A549 (cell line): ENCODE measurements at regions not wholly inside any gene's neighbourhood (a gene's known extent, or its start where the extent isn't known, plus 50 kb on each side); places are given as distances from the start of the nearest gene placed in this dataset.
"Not testable (repeated sequence)": the region's sequence is repeated elsewhere in the genome, so short reads cannot be mapped to it uniquely, and the experiment has no call there.

Experiments used
- ATAC-seq, 2 experiments: fragments of 200-7000 bp in 1 of 2; fragments of >200 bp in 1 of 2; cut with Nextera tagmentation in 1 of 2; cut with Tn5 transposase in 1 of 2; 3 replicates each; pipeline versions ENCODE4 v1.8.0 to v1.9.1; 2018 to 2020; ENCODE audit warnings: mild to moderate bottlenecking in 1 of 2, moderate library complexity in 1 of 2
- CTCF ChIA-PET: fragments of 300-600 bp; sonication (Branson Sonifier 250); formaldehyde crosslinking; extraction: SDS; loops from one replicate; lab custom pipeline; 2021; ENCODE audit warnings: antibody characterized with exemption, inconsistent platforms; lab: Yijun Ruan, JAX
- POLR2A ChIA-PET: fragments of 350-600 bp; formaldehyde crosslinking; extraction: SDS; loops from one replicate; lab custom pipeline; 2021; ENCODE audit warnings: antibody characterized with exemption, inconsistent platforms; lab: Yijun Ruan, JAX
- DNase-seq, 2 experiments: peaks; one replicate each; pipeline versions ENCODE4 v3.0.0 to v3.0.0-alpha.2; 2011 to 2016; ENCODE audit warnings: low read depth in 1 of 2, low spot score in 1 of 2
- FAIRE-seq: peaks from 2 replicates; lab custom pipeline; 2011; peaks lifted over from hg19 to GRCh38; lab: Jason Lieb, UNC
- H3K27ac ChIP-seq, 2 experiments: fragments of >200 bp; sonication (Bioruptor Twin); formaldehyde crosslinking; 3 replicates each; pipeline ENCODE4 v1.5.1; 2016 to 2017
- H3K4me1 ChIP-seq: fragments of >200 bp; sonication (Bioruptor Twin); formaldehyde crosslinking; 3 replicates; pipeline ENCODE4 v1.6.1; 2016
- H3K4me2 ChIP-seq: fragments of >200 bp; sonication (Bioruptor Twin); formaldehyde crosslinking; 3 replicates; pipeline ENCODE4 v1.6.1; 2016
- H3K4me3 ChIP-seq: fragments of >200 bp; sonication (Bioruptor Twin); formaldehyde crosslinking; 3 replicates; pipeline ENCODE4 v1.5.1; 2016
- H3K9me3 ChIP-seq: fragments of >200 bp; sonication (Bioruptor Twin); formaldehyde crosslinking; 3 replicates; pipeline ENCODE4 v1.6.1; 2016
- BHLHE40 ChIP-seq: IDR thresholded peaks from 2 replicates; pipeline ENCODE4 v1.6.1; 2012; ENCODE audit warnings: low read depth, low read length, inconsistent platforms
- CBX2 ChIP-seq: fragments of 200-600 bp; sonication (generic); IDR thresholded peaks from 2 replicates; pipeline ENCODE4 v1.6.1; 2016; ENCODE audit warnings: low read depth, mild to moderate bottlenecking, borderline replicate concordance
- CBX8 ChIP-seq: fragments of 200-600 bp; sonication (generic); IDR thresholded peaks from 2 replicates; pipeline ENCODE4 v1.6.1; 2016
- EHF ChIP-seq: fragments of 250-450 bp; sonication (Bioruptor Pico); IDR thresholded peaks from 2 replicates; pipeline ENCODE4 v1.5.0; 2020; ENCODE audit warnings: mild to moderate bottlenecking
- EHMT2 ChIP-seq: fragments of 200-600 bp; sonication (generic); IDR thresholded peaks from 2 replicates; pipeline ENCODE4 v1.6.1; 2016; ENCODE audit warnings: antibody characterized with exemption, low read depth, mild to moderate bottlenecking, moderate library complexity
- FOSB ChIP-seq: fragments of 250-450 bp; sonication (Bioruptor Pico); IDR thresholded peaks from 2 replicates; pipeline ENCODE4 v1.5.0; 2020; ENCODE audit warnings: mild to moderate bottlenecking, moderate library complexity
- FOXS1 ChIP-seq: fragments of 250-450 bp; sonication (Bioruptor Pico); IDR thresholded peaks from 2 replicates; pipeline ENCODE4 v1.5.0; 2020; ENCODE audit warnings: mild to moderate bottlenecking, moderate library complexity
- HOXA7 ChIP-seq: fragments of 250-450 bp; sonication (Bioruptor Pico); IDR thresholded peaks from 2 replicates; pipeline ENCODE4 v1.5.0; 2020; ENCODE audit warnings: mild to moderate bottlenecking, moderate library complexity
- KDM5A ChIP-seq: fragments of 200-600 bp; sonication (generic); IDR thresholded peaks from 2 replicates; pipeline ENCODE4 v1.6.1; 2016; ENCODE audit warnings: antibody characterized with exemption, mild to moderate bottlenecking
- MAFK ChIP-seq: fragments of 450-650 bp; IDR thresholded peaks from 2 replicates; pipeline ENCODE4 v1.6.1; 2014; ENCODE audit not compliant: partially characterized antibody
- MAZ ChIP-seq: fragments of 150-350 bp; IDR thresholded peaks from 2 replicates; pipeline ENCODE4 v1.6.1; 2014; ENCODE audit warnings: antibody characterized with exemption, low read depth, low read length, borderline replicate concordance
- NPAS2 ChIP-seq: fragments of 250-450 bp; sonication (Bioruptor Pico); IDR thresholded peaks from 2 replicates; pipeline ENCODE4 v1.8.0; 2022; ENCODE audit warnings: mild to moderate bottlenecking, moderate library complexity, borderline replicate concordance
- POLR2AphosphoS2 ChIP-seq: conservative IDR thresholded peaks from 2 replicates; pipeline ENCODE4 v1.6.1; 2012; ENCODE audit warnings: low read length, improper control_type of control experiment, inconsistent platforms
- RAD21 ChIP-seq, 2 experiments: fragments of >200 bp in 1 of 2; sonication (Bioruptor Twin) in 1 of 2; formaldehyde crosslinking in 1 of 2; IDR thresholded peaks in 1 of 2; conservative IDR thresholded peaks in 1 of 2; 2 replicates in 1 of 2; 3 replicates in 1 of 2; pipeline ENCODE4 v1.6.1; 2012 to 2018; ENCODE audit warnings: inconsistent platforms in 1 of 2
- RARB ChIP-seq: fragments of 250-450 bp; sonication (Bioruptor Pico); IDR thresholded peaks from 2 replicates; pipeline ENCODE4 v1.8.0; 2021; ENCODE audit warnings: mild to moderate bottlenecking, moderate library complexity
- ZC3H11A ChIP-seq: fragments of 450-650 bp; IDR thresholded peaks from 2 replicates; pipeline ENCODE4 v1.6.1; 2014; ENCODE audit warnings: antibody characterized with exemption, mild to moderate bottlenecking
- ZNF302 ChIP-seq: fragments of 250-450 bp; sonication (Bioruptor Pico); IDR thresholded peaks from 2 replicates; pipeline ENCODE4 v1.9.0; 2021; ENCODE audit warnings: inconsistent platforms, mild to moderate bottlenecking, moderate library complexity
- WGBS: methylation state at CpG from one replicate; pipeline ENCODE4 v1.1.6; 2017; ENCODE audit errors: missing lambda C conversion rate; 5-methylcytosine and 5-hydroxymethylcytosine counted together
- TF ChIP-seq, protein P1 (sequence below): fragments of 250-450 bp; sonication (Bioruptor Pico); IDR thresholded peaks from 2 replicates; pipeline ENCODE4 v1.5.0; 2020; ENCODE audit warnings: low read depth, mild to moderate bottlenecking, moderate library complexity
- TF ChIP-seq, protein P2 (sequence below): fragments of 250-450 bp; sonication (Bioruptor Pico); IDR thresholded peaks from 2 replicates; pipeline ENCODE4 v1.5.0; 2021; ENCODE audit warnings: mild to moderate bottlenecking, moderate library complexity, borderline replicate concordance
- TF ChIP-seq, protein P3 (sequence below): fragments of 200-600 bp; sonication (generic); IDR thresholded peaks from 2 replicates; pipeline ENCODE4 v1.6.1; 2016; ENCODE audit warnings: antibody characterized with exemption, mild to moderate bottlenecking, moderate library complexity
- TF ChIP-seq, protein P4 (sequence below): IDR thresholded peaks from 2 replicates; pipeline ENCODE4 v1.6.1; 2012

DNA sequence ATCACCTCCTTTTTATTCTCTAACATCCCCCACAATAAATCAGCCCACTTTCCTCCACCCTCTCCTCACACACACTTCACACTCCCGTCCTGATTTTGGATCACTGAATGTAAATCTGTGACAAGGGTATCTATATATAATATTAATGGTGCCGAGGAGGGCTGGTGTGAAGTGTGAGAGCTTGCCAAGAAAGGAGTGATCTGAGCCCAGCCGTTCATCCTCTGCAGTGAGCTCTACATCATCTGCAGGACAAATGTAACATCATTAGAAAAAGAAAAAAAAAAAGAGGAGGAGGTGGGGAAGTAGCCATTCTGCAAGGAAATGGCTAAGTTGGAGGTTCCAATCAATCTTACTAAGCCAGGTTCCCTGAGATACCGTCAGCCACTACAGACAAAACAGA is 291.7 kb upstream of the RRP15 start:
- H3K27ac ChIP-seq = no peak overlapping the region
- FAIRE-seq = no peak
- no peak for ATAC-seq
- H3K4me3 ChIP-seq = no peak overlapping the region
- ChIA-PET CTCF (no interaction called here), POLR2A (interaction anchor here (0.6 kb wide), 1 partner anchor 70 kb away, joined by 3 read pairs; no protein-coding TSS in a partner anchor)
- 9% methylated on average over 4 of the region's 4 CpGs for WGBS
- no peak overlapping the region for H3K4me2 ChIP-seq
- no peaks in the 10 kb centered on the region for H3K9me3 ChIP-seq
- DNase-seq = no peak
- no peaks in the 10 kb centered on the region for H3K4me1 ChIP-seq
- no peak for TF ChIP-seq ZNF302
- TF ChIP-seq MAZ = no peak
- no peak for TF ChIP-seq EHMT2
- no peak for TF ChIP-seq FOSB (CRISPR knock-in tag)
- TF ChIP-seq, protein P1, sequence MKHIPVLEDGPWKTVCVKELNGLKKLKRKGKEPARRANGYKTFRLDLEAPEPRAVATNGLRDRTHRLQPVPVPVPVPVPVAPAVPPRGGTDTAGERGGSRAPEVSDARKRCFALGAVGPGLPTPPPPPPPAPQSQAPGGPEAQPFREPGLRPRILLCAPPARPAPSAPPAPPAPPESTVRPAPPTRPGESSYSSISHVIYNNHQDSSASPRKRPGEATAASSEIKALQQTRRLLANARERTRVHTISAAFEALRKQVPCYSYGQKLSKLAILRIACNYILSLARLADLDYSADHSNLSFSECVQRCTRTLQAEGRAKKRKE = no peak
- TF ChIP-seq EHF = no peak
- TF ChIP-seq ZC3H11A = no peak
- TF ChIP-seq, protein P2, sequence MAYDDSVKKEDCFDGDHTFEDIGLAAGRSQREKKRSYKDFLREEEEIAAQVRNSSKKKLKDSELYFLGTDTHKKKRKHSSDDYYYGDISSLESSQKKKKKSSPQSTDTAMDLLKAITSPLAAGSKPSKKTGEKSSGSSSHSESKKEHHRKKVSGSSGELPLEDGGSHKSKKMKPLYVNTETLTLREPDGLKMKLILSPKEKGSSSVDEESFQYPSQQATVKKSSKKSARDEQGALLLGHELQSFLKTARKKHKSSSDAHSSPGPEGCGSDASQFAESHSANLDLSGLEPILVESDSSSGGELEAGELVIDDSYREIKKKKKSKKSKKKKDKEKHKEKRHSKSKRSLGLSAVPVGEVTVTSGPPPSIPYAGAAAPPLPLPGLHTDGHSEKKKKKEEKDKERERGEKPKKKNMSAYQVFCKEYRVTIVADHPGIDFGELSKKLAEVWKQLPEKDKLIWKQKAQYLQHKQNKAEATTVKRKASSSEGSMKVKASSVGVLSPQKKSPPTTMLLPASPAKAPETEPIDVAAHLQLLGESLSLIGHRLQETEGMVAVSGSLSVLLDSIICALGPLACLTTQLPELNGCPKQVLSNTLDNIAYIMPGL (CRISPR knock-in tag) = no peak

DNA sequence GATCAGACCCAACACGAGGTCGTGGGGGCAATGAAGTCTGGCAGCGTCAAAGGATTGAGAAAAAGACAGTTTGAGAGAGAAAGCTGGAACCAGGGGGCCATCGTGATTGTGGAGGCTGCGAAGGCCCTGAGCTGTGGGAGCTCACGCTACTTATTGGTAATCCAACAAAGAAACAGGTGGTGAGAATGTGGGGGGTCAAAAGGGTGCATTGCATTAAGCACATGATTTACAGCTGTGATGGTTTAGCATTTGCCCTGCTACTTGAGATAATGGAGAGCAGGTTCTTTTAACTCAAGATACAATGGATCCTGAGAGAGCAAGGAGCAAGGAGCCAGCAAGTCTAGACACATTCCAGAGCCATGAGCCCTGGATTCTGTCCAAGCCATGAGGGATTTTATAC is 276.8 kb upstream of the RRP15 start:
- POLR2A ChIA-PET, H3K4me2 ChIP-seq, H3K9me3 ChIP-seq, FAIRE-seq, H3K27ac ChIP-seq, H3K4me3 ChIP-seq, ATAC-seq, H3K4me1 ChIP-seq, DNase-seq: not testable (repeated sequence)
- WGBS = 8% methylated on average over 6 of the region's 6 CpGs
- CTCF ChIA-PET = interaction anchor here (1.5 kb wide), 1 partner anchor 10 kb away, joined by 3 read pairs; no protein-coding TSS in a partner anchor

DNA sequence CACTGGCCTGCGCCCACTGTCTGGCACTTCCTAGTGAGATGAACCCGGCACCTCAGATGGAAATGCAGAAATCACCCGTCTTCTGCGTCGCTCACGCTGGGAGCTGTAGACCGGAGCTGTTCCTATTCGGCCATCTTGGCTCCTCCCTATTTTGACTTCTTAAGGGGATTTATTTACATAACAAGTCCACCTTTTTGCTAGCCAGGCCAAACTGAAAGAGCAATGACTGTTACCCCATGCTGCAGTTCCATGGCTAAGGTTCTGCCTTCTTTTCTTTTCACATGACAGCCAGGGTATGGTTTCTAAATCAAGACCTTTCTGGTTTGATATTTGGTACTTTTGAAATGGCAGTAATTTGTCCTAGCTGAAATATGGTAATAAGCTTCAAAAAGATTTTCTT is 270.0 kb upstream of the RRP15 start:
- H3K27ac ChIP-seq, POLR2A ChIA-PET, H3K4me1 ChIP-seq, CTCF ChIA-PET, DNase-seq, H3K4me2 ChIP-seq, FAIRE-seq, ATAC-seq, H3K4me3 ChIP-seq, H3K9me3 ChIP-seq: not testable (repeated sequence)
- 66% methylated on average over 8 of the region's 8 CpGs for WGBS

DNA sequence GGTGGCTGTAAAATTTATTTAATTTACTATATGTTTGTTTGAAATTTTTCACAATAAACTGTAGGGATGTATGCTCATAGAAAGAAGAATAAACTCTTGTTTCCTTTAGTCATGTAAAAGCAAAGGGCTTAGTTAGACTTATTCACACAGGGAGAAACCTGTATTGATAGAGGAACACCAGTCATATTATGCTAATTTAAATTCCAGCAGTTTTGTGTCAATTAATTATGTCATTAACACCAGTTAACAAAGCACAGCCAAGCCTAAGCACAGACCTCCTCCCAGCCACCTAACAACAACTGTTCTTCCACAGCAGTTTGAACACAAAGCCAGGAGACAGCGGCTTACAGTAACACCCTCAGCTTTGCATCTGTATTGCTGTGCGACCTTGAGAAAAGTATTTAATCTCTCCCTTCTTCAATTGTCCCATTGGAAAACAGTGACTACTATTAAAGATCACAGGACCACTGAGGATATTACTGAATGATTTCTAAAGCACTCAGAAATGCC is 260.8 kb upstream of the RRP15 start:
- WGBS = 15% methylated on average over 2 of the region's 2 CpGs
- no peaks in the 10 kb centered on the region for H3K4me1 ChIP-seq
- ChIA-PET CTCF (no interaction called here), POLR2A (no interaction called here)
- no peak overlapping the region for H3K4me3 ChIP-seq
- no peak for ATAC-seq
- no peak for DNase-seq
- H3K27ac ChIP-seq = no peak overlapping the region
- FAIRE-seq = no peak
- H3K4me2 ChIP-seq = no peak overlapping the region
- H3K9me3 ChIP-seq = no peaks in the 10 kb centered on the region
- TF ChIP-seq ZNF302 (no peak), MAFK (no peak), KDM5A (no peak), CBX2 (no peak), RARB (CRISPR knock-in tag) (no peak), RAD21 (conservative IDR thresholded peaks at IDR 0.05 in 1 of 2, IDR thresholded peaks at IDR 0.05 in 1 of 2) (no peak), HOXA7 (CRISPR knock-in tag) (no peak), NPAS2 (CRISPR knock-in tag) (no peak), BHLHE40 (no peak), POLR2AphosphoS2 (no peak), FOXS1 (CRISPR knock-in tag) (no peak), CBX8 (no peak)
- TF ChIP-seq, protein P3, sequence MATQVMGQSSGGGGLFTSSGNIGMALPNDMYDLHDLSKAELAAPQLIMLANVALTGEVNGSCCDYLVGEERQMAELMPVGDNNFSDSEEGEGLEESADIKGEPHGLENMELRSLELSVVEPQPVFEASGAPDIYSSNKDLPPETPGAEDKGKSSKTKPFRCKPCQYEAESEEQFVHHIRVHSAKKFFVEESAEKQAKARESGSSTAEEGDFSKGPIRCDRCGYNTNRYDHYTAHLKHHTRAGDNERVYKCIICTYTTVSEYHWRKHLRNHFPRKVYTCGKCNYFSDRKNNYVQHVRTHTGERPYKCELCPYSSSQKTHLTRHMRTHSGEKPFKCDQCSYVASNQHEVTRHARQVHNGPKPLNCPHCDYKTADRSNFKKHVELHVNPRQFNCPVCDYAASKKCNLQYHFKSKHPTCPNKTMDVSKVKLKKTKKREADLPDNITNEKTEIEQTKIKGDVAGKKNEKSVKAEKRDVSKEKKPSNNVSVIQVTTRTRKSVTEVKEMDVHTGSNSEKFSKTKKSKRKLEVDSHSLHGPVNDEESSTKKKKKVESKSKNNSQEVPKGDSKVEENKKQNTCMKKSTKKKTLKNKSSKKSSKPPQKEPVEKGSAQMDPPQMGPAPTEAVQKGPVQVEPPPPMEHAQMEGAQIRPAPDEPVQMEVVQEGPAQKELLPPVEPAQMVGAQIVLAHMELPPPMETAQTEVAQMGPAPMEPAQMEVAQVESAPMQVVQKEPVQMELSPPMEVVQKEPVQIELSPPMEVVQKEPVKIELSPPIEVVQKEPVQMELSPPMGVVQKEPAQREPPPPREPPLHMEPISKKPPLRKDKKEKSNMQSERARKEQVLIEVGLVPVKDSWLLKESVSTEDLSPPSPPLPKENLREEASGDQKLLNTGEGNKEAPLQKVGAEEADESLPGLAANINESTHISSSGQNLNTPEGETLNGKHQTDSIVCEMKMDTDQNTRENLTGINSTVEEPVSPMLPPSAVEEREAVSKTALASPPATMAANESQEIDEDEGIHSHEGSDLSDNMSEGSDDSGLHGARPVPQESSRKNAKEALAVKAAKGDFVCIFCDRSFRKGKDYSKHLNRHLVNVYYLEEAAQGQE = no peak
- TF ChIP-seq, protein P2 (CRISPR knock-in tag) = no peak
- TF ChIP-seq, protein P4, sequence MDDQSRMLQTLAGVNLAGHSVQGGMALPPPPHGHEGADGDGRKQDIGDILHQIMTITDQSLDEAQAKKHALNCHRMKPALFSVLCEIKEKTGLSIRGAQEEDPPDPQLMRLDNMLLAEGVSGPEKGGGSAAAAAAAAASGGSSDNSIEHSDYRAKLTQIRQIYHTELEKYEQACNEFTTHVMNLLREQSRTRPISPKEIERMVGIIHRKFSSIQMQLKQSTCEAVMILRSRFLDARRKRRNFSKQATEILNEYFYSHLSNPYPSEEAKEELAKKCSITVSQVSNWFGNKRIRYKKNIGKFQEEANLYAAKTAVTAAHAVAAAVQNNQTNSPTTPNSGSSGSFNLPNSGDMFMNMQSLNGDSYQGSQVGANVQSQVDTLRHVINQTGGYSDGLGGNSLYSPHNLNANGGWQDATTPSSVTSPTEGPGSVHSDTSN = no peak
